HCT116 (cell line): ENCODE measurements at regions not wholly inside any gene's neighbourhood (a gene's known extent, or its start where the extent isn't known, plus 50 kb on each side); places are given as distances from the start of the nearest gene placed in this dataset.

Experiments used
- CEBPB ChIP-seq: IDR thresholded peaks from 2 replicates; pipeline ENCODE4 v1.6.1; 2012; ENCODE audit warnings: low read depth
- EZH2 ChIP-seq: fragments of 200-600 bp; sonication (generic); IDR thresholded peaks from 2 replicates; pipeline ENCODE4 v1.6.1; 2017; ENCODE audit warnings: antibody characterized with exemption, mixed run types
- EZH2phosphoT487 ChIP-seq: fragments of 200-600 bp; IDR thresholded peaks from 2 replicates; pipeline ENCODE4 v1.6.1; 2018; ENCODE audit warnings: antibody characterized with exemption, borderline replicate concordance
- POLR2A ChIP-seq: IDR thresholded peaks from 2 replicates; pipeline ENCODE4 v1.7.0; 2011; ENCODE audit warnings: borderline replicate concordance; ENCODE audit not compliant: insufficient read depth, insufficient read length; ENCODE audit errors: extremely low read depth
- POLR2AphosphoS5 ChIP-seq: IDR thresholded peaks from 2 replicates; pipeline ENCODE4 v1.6.1; 2011; ENCODE audit warnings: mild to moderate bottlenecking, low read depth, low read length, moderate library complexity
- SP1 ChIP-seq: IDR thresholded peaks from 2 replicates; pipeline ENCODE4 v1.6.1; 2012; ENCODE audit warnings: low read depth
- SRF ChIP-seq: IDR thresholded peaks from 2 replicates; pipeline ENCODE4 v1.6.1; 2012; ENCODE audit warnings: low read depth
- TCF7L2 ChIP-seq: IDR thresholded peaks from 2 replicates; pipeline ENCODE4 v1.7.0; 2011; ENCODE audit warnings: borderline replicate concordance, inconsistent platforms; ENCODE audit not compliant: insufficient read depth, insufficient read length; ENCODE audit errors: extremely low read depth
- ZNF274 ChIP-seq: fragments of 200-500 bp; sonication (Bioruptor generic); IDR thresholded peaks from 2 replicates; pipeline ENCODE4 v1.6.1; 2014; ENCODE audit warnings: mild to moderate bottlenecking, low read depth, low read length, inconsistent platforms
- TF ChIP-seq, protein P1 (sequence below), 3 experiments: fragments of 200-600 bp in 1 of 3; sonication (generic) in 1 of 3; IDR thresholded peaks in 2 of 3; conservative IDR thresholded peaks in 1 of 3; 2 replicates each; pipeline ENCODE4 v1.5.1; 2012 to 2017; ENCODE audit warnings: low read depth in 2 of 3, low read length in 2 of 3, antibody characterized with exemption in 1 of 3, borderline replicate concordance in 1 of 3, control low read depth in 1 of 3, mild to moderate bottlenecking in 1 of 3, mixed read lengths in 1 of 3, mixed run types in 1 of 3, moderate library complexity in 1 of 3; ENCODE audit not compliant: insufficient read depth in 1 of 3
- TF ChIP-seq, protein P2 (sequence below): IDR thresholded peaks from 2 replicates; pipeline ENCODE4 v1.6.1; 2012; ENCODE audit warnings: low read depth
- TF ChIP-seq, protein P3 (sequence below): IDR thresholded peaks from 2 replicates; pipeline ENCODE4 v1.6.1; 2012

DNA sequence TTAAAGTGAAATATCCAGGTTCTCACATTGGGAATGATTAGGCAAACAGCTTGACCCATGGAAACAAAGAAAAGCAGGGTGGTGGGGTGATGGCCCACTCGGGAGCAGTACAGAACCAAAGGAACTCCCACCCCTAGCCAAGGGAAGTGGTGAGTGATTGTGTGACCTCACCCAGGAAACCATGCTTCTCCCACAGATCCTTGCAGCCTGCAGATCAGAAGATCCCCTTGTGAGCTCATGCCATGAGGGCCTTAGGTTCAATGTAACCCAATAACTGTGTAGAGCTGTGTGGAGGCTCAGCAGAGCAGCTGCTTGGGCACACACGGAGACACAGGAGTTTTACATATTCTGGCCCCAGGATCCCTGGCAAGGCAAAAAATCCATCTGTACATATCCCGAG, 311.8 kb upstream of the DPYD start:
- TF ChIP-seq, protein P1, sequence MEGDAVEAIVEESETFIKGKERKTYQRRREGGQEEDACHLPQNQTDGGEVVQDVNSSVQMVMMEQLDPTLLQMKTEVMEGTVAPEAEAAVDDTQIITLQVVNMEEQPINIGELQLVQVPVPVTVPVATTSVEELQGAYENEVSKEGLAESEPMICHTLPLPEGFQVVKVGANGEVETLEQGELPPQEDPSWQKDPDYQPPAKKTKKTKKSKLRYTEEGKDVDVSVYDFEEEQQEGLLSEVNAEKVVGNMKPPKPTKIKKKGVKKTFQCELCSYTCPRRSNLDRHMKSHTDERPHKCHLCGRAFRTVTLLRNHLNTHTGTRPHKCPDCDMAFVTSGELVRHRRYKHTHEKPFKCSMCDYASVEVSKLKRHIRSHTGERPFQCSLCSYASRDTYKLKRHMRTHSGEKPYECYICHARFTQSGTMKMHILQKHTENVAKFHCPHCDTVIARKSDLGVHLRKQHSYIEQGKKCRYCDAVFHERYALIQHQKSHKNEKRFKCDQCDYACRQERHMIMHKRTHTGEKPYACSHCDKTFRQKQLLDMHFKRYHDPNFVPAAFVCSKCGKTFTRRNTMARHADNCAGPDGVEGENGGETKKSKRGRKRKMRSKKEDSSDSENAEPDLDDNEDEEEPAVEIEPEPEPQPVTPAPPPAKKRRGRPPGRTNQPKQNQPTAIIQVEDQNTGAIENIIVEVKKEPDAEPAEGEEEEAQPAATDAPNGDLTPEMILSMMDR (IDR thresholded peaks at IDR 0.05 in 2 of 3, conservative IDR thresholded peaks at IDR 0.05 in 1 of 3; ENCODE audit: borderline replicate concordance in 1 of 3, insufficient read depth in 1 of 3, low read depth in 2 of 3, low read length in 2 of 3): no peak
- TF ChIP-seq SP1: no peak
- no peak for TF ChIP-seq CEBPB
- TF ChIP-seq EZH2: no peak
- TF ChIP-seq, protein P2, sequence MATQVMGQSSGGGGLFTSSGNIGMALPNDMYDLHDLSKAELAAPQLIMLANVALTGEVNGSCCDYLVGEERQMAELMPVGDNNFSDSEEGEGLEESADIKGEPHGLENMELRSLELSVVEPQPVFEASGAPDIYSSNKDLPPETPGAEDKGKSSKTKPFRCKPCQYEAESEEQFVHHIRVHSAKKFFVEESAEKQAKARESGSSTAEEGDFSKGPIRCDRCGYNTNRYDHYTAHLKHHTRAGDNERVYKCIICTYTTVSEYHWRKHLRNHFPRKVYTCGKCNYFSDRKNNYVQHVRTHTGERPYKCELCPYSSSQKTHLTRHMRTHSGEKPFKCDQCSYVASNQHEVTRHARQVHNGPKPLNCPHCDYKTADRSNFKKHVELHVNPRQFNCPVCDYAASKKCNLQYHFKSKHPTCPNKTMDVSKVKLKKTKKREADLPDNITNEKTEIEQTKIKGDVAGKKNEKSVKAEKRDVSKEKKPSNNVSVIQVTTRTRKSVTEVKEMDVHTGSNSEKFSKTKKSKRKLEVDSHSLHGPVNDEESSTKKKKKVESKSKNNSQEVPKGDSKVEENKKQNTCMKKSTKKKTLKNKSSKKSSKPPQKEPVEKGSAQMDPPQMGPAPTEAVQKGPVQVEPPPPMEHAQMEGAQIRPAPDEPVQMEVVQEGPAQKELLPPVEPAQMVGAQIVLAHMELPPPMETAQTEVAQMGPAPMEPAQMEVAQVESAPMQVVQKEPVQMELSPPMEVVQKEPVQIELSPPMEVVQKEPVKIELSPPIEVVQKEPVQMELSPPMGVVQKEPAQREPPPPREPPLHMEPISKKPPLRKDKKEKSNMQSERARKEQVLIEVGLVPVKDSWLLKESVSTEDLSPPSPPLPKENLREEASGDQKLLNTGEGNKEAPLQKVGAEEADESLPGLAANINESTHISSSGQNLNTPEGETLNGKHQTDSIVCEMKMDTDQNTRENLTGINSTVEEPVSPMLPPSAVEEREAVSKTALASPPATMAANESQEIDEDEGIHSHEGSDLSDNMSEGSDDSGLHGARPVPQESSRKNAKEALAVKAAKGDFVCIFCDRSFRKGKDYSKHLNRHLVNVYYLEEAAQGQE: no peak
- TF ChIP-seq SRF: no peak
- no peak for TF ChIP-seq TCF7L2
- no peak for TF ChIP-seq EZH2phosphoT487
- TF ChIP-seq, protein P3, sequence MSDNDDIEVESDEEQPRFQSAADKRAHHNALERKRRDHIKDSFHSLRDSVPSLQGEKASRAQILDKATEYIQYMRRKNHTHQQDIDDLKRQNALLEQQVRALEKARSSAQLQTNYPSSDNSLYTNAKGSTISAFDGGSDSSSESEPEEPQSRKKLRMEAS: no peak
- no peak for TF ChIP-seq ZNF274
- no peak for TF ChIP-seq POLR2AphosphoS5
- TF ChIP-seq POLR2A: no peak
